H1 (cell line): ENCODE measurements at regions not wholly inside any gene's neighbourhood (a gene's known extent, or its start where the extent isn't known, plus 50 kb on each side); places are given as distances from the start of the nearest gene placed in this dataset.

Experiments
- CTCF ChIA-PET: fragments of 300-600 bp; sonication (Branson Sonifier 250); formaldehyde crosslinking; loops from one replicate; lab custom pipeline; 2021; ENCODE audit not compliant: partially characterized antibody; lab: Charles Lee
- POLR2A ChIA-PET: fragments of 300-600 bp; sonication (Branson Sonifier 250); formaldehyde crosslinking; loops from one replicate; lab custom pipeline; 2021; ENCODE audit warnings: inconsistent platforms; ENCODE audit not compliant: partially characterized antibody; lab: Charles Lee
- DNase-seq, 2 experiments: peaks; one replicate each; pipeline versions ENCODE4 v3.0.0 to v3.0.0-alpha.2; 2010 to 2022; ENCODE audit warnings: low spot score in 2 of 2, low read depth in 1 of 2, mixed read lengths in 1 of 2
- FAIRE-seq: peaks from 2 replicates; lab custom pipeline; 2011; peaks lifted over from hg19 to GRCh38; lab: Jason Lieb, UNC
- H2AFZ ChIP-seq: 2 replicates; pipeline ENCODE4 v1.8.1; 2012; ENCODE audit warnings: low read length, inconsistent platforms
- H2AK5ac ChIP-seq: 2 replicates; pipeline ENCODE4 v1.6.1; 2013; ENCODE audit warnings: low read depth, low read length
- H2BK120ac ChIP-seq: replicated peaks from 2 replicates; pipeline ENCODE3; 2013; ENCODE audit warnings: low read depth, low read length, inconsistent platforms
- H2BK12ac ChIP-seq: 2 replicates; pipeline ENCODE4 v1.6.1; 2013; ENCODE audit warnings: low read depth, low read length
- H2BK15ac ChIP-seq: 2 replicates; pipeline ENCODE4 v1.6.1; 2013; ENCODE audit warnings: low read length
- H2BK20ac ChIP-seq: 2 replicates; pipeline ENCODE4 v1.6.1; 2013; ENCODE audit warnings: low read length
- H2BK5ac ChIP-seq: 2 replicates; pipeline ENCODE4 v1.6.1; 2013; ENCODE audit warnings: low read depth, low read length
- H3K14ac ChIP-seq: 2 replicates; pipeline ENCODE4 v1.6.1; 2013; ENCODE audit warnings: inconsistent platforms; ENCODE audit not compliant: insufficient read length
- H3K18ac ChIP-seq: 2 replicates; pipeline ENCODE4 v1.6.1; 2013; ENCODE audit warnings: low read length; ENCODE audit errors: extremely low read depth
- H3K23ac ChIP-seq: 2 replicates; pipeline ENCODE4 v1.6.1; 2013; ENCODE audit warnings: inconsistent platforms; ENCODE audit not compliant: insufficient read length
- H3K23me2 ChIP-seq: 2 replicates; pipeline ENCODE4 v1.6.1; 2013; ENCODE audit warnings: low read depth, low read length
- H3K27ac ChIP-seq: 2 replicates; pipeline ENCODE4 v1.6.1; 2011; ENCODE audit warnings: low read depth, low read length, inconsistent platforms
- H3K27me3 ChIP-seq, 4 experiments: replicated peaks in 1 of 4; 1 replicate in 1 of 4; 2 replicates in 3 of 4; pipeline versions ENCODE4 v1.6.1 to v1.8.1; 2011 to 2013; ENCODE audit warnings: low read length in 3 of 4, mild to moderate bottlenecking in 3 of 4, inconsistent platforms in 2 of 4, mixed read lengths in 2 of 4, moderate library complexity in 1 of 4; ENCODE audit not compliant: control insufficient read depth in 3 of 4, insufficient read depth in 3 of 4; ENCODE audit errors: extremely low read depth in 1 of 4
- H3K36me3 ChIP-seq, 4 experiments: 2 replicates each; pipeline versions ENCODE4 v1.6.1 to v1.8.1; 2011 to 2013; ENCODE audit warnings: mild to moderate bottlenecking in 4 of 4, low read length in 3 of 4, moderate library complexity in 2 of 4, control low read depth in 1 of 4, inconsistent platforms in 1 of 4; ENCODE audit not compliant: insufficient read depth in 4 of 4, control insufficient read depth in 2 of 4
- H3K4ac ChIP-seq: replicated peaks from 2 replicates; pipeline ENCODE3; 2013; ENCODE audit warnings: low read length, low read depth, mixed read lengths, inconsistent platforms; ENCODE audit not compliant: insufficient read length
- H3K4me1 ChIP-seq, 4 experiments: replicated peaks in 1 of 4; 1 replicate in 1 of 4; 2 replicates in 3 of 4; pipeline versions ENCODE4 v1.6.1 to v1.8.1; 2011 to 2013; ENCODE audit warnings: low read length in 3 of 4, inconsistent platforms in 2 of 4, mixed read lengths in 1 of 4; ENCODE audit not compliant: insufficient read depth in 4 of 4, control insufficient read depth in 3 of 4
- H3K4me2 ChIP-seq, 2 experiments: 2 replicates each; pipeline versions ENCODE4 v1.6.1 to v1.8.1; 2011 to 2013; ENCODE audit warnings: low read depth in 2 of 2, low read length in 2 of 2, control low read depth in 1 of 2, inconsistent platforms in 1 of 2, mild to moderate bottlenecking in 1 of 2; ENCODE audit not compliant: insufficient read depth in 1 of 2
- H3K4me3 ChIP-seq, 4 experiments: fragments of 200-600, 300-600 bp in 1 of 4; sonication (generic), shearing (Covaris generic), sonication (Bioruptor Twin) in 1 of 4; 2 replicates each; pipeline versions ENCODE4 v1.5.1 to v1.8.1; 2011 to 2016; ENCODE audit warnings: low read length in 4 of 4, low read depth in 3 of 4, control low read depth in 2 of 4, inconsistent platforms in 2 of 4, mild to moderate bottlenecking in 2 of 4, mixed read lengths in 1 of 4, moderate library complexity in 1 of 4; ENCODE audit not compliant: insufficient read depth in 2 of 4; ENCODE audit errors: extremely low read depth in 1 of 4
- H3K56ac ChIP-seq: replicated peaks from 2 replicates; pipeline ENCODE3; 2013; ENCODE audit warnings: low read depth, mild to moderate bottlenecking, mixed read lengths, low read length, inconsistent platforms; ENCODE audit not compliant: insufficient read length
- H3K79me1 ChIP-seq: 2 replicates; pipeline ENCODE4 v1.6.1; 2013; ENCODE audit warnings: low read depth, low read length, control low read depth
- H3K79me2 ChIP-seq, 2 experiments: 2 replicates each; pipeline versions ENCODE4 v1.6.1 to v1.8.1; 2012 to 2013; ENCODE audit warnings: low read length in 2 of 2, mild to moderate bottlenecking in 2 of 2, inconsistent platforms in 1 of 2; ENCODE audit not compliant: insufficient read depth in 2 of 2, control insufficient read depth in 1 of 2
- H3K9ac ChIP-seq, 4 experiments: replicated peaks in 1 of 4; 1 replicate in 1 of 4; 2 replicates in 3 of 4; pipeline versions ENCODE4 v1.6.1 to v1.8.1; 2011 to 2013; ENCODE audit warnings: low read depth in 3 of 4, low read length in 3 of 4, control low read depth in 2 of 4, mild to moderate bottlenecking in 2 of 4, moderate library complexity in 2 of 4, inconsistent platforms in 1 of 4; ENCODE audit errors: extremely low read depth in 1 of 4
- H3K9me3 ChIP-seq, 2 experiments: 2 replicates each; pipeline versions ENCODE4 v1.6.1 to v1.8.1; 2012 to 2013; ENCODE audit warnings: mild to moderate bottlenecking in 2 of 2, moderate library complexity in 2 of 2, control low read depth in 1 of 2, inconsistent platforms in 1 of 2, low read depth in 1 of 2, low read length in 1 of 2, mixed read lengths in 1 of 2; ENCODE audit not compliant: insufficient read depth in 2 of 2
- H4K20me1 ChIP-seq, 2 experiments: replicated peaks in 1 of 2; 2 replicates each; pipeline versions ENCODE3 to v1.8.1; 2011 to 2013; ENCODE audit warnings: inconsistent platforms in 2 of 2, low read length in 2 of 2, mild to moderate bottlenecking in 1 of 2; ENCODE audit not compliant: insufficient read depth in 2 of 2, control insufficient read depth in 1 of 2
- H4K5ac ChIP-seq: 2 replicates; pipeline ENCODE4 v1.6.1; 2013; ENCODE audit warnings: low read length, low read depth, mixed read lengths, inconsistent platforms; ENCODE audit not compliant: insufficient read length
- H4K8ac ChIP-seq: 2 replicates; pipeline ENCODE4 v1.8.0; 2013; ENCODE audit warnings: mild to moderate bottlenecking, moderate library complexity, low read length, inconsistent platforms; ENCODE audit not compliant: insufficient read depth; ENCODE audit errors: extremely low read depth
- H4K91ac ChIP-seq: replicated peaks from 2 replicates; pipeline ENCODE3; 2013; ENCODE audit warnings: low read length, mixed read lengths, inconsistent platforms; ENCODE audit not compliant: insufficient read length
- SIN3A ChIP-seq, 2 experiments: IDR thresholded peaks in 1 of 2; conservative IDR thresholded peaks in 1 of 2; 2 replicates each; pipeline ENCODE4 v1.6.1; 2011 to 2012; ENCODE audit warnings: low read length in 2 of 2, improper control_type of control experiment in 1 of 2, low read depth in 1 of 2, mild to moderate bottlenecking in 1 of 2
- SIRT6 ChIP-seq: IDR thresholded peaks from one replicate; pipeline ENCODE4 v1.7.1; 2012; ENCODE audit warnings: low read length, inconsistent platforms
- WGBS, 2 experiments: shearing (Covaris generic) in 1 of 2; methylation state at CpG; one replicate each; pipeline versions ENCODE4 v1.1.6 to v1.1.7; 2013 to 2015; ENCODE audit warnings: low lambda C conversion rate in 2 of 2, mixed read lengths in 2 of 2, inconsistent platforms in 1 of 2, low coverage in 1 of 2, missing lambda C conversion rate in 1 of 2; ENCODE audit not compliant: insufficient replicate concordance in 2 of 2, insufficient coverage in 1 of 2, insufficient read length in 1 of 2; ENCODE audit errors: extremely low coverage in 1 of 2, missing lambda C conversion rate in 1 of 2; 5-methylcytosine and 5-hydroxymethylcytosine counted together

GRCh38 chr2:154518872-154519271 lies 179.6 kb upstream of the KCNJ3 start:
- H4K91ac ChIP-seq: no peak overlapping the region
- H4K20me1 ChIP-seq: no peaks in the 10 kb centered on the region
- 95% methylated on average over 1 of the region's 1 CpG; no CpG with 5 or more reads in 1 of the 2 experiments for WGBS, 2 experiments
- no peak overlapping the region for H4K5ac ChIP-seq
- no peak for FAIRE-seq
- peaks cover 0 to 5% (median 0%) of the 10 kb centered on the region in 4 experiments; a peak in 2 of 7 replicates for H3K4me1 ChIP-seq
- no peaks in the 10 kb centered on the region; the same call in 1 of the 2 replicates for H3K23me2 ChIP-seq
- no peak overlapping the region for H2BK15ac ChIP-seq
- H3K79me2 ChIP-seq: no peaks in the 10 kb centered on the region
- H2BK12ac ChIP-seq: no peak overlapping the region
- H4K8ac ChIP-seq: no peak overlapping the region
- CTCF ChIA-PET: interaction anchor here (0.7 to 2.4 kb wide), 3 partner anchors 11 to 23 kb away, joined by 3 to 11 read pairs (median 3); no protein-coding TSS in a partner anchor
- no peak overlapping the region for H2BK5ac ChIP-seq
- no peak overlapping the region for H3K56ac ChIP-seq
- H3K36me3 ChIP-seq: no peaks in the 10 kb centered on the region
- H3K14ac ChIP-seq: no peak overlapping the region
- H3K4me2 ChIP-seq: no peak overlapping the region
- no peak overlapping the region for H3K4me3 ChIP-seq
- DNase-seq: no peak
- H3K9me3 ChIP-seq: no peaks in the 10 kb centered on the region
- POLR2A ChIA-PET: no interaction called here
- H3K4ac ChIP-seq: no peak overlapping the region
- H2AK5ac ChIP-seq: no peak overlapping the region
- H2BK20ac ChIP-seq: no peak overlapping the region
- H3K9ac ChIP-seq: no peak overlapping the region
- no peak overlapping the region for H3K23ac ChIP-seq
- no peak overlapping the region for H3K27ac ChIP-seq
- H2BK120ac ChIP-seq: no peak overlapping the region
- no peaks in the 10 kb centered on the region for H3K79me1 ChIP-seq
- no peaks in the 10 kb centered on the region for H3K27me3 ChIP-seq
- no peak overlapping the region for H3K18ac ChIP-seq
- no peak overlapping the region for H2AFZ ChIP-seq
- TF ChIP-seq SIRT6 (no peak), SIN3A (conservative IDR thresholded peaks at IDR 0.05 in 1 of 2, IDR thresholded peaks at IDR 0.05 in 1 of 2; ENCODE audit: low read depth in 1 of 2, low read length in 2 of 2) (no peak)
